HEK293 (cell line): ENCODE measurements at regions not wholly inside any gene's neighbourhood (a gene's known extent, or its start where the extent isn't known, plus 50 kb on each side); places are given as distances from the start of the nearest gene placed in this dataset.
"Not testable (repeated sequence)": the region's sequence is repeated elsewhere in the genome, so short reads cannot be mapped to it uniquely, and the experiment has no call there.

Experiments
- ZNF654 ChIP-seq: fragments of 450-650 bp; formaldehyde crosslinking; IDR thresholded peaks from 2 replicates; pipeline ENCODE4 v1.5.1; 2016; ENCODE audit warnings: low read depth, missing biosample characterization, missing genetic modification characterization
- TF ChIP-seq, protein P1 (sequence below): fragments of 450-650 bp; formaldehyde crosslinking; IDR thresholded peaks from 2 replicates; pipeline ENCODE4 v1.5.1; 2016; ENCODE audit warnings: missing biosample characterization, missing genetic modification characterization

DNA sequence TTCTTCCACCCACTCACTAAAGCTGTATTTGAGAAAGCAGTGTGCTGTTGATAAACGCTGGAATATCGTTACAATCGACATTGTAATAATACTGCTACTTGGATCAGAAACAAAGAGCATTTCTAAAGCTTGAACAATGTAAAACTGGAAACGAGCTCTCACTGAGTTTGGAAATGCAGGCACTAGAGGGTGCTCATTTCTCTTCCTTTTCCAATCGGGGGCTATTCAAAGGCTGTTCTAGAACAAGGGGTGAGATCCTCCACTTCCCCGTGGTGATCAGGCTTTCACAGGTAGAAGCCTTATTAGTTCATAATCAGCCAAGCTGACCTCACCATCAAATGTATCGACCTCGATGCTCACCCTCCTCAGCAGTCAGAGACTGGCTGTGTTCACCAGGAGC lies 245.3 kb upstream of the PRSS1 start:
- TF ChIP-seq ZNF654 (tag by site-specific recombination), result not testable (repeated sequence)
- TF ChIP-seq, protein P1, sequence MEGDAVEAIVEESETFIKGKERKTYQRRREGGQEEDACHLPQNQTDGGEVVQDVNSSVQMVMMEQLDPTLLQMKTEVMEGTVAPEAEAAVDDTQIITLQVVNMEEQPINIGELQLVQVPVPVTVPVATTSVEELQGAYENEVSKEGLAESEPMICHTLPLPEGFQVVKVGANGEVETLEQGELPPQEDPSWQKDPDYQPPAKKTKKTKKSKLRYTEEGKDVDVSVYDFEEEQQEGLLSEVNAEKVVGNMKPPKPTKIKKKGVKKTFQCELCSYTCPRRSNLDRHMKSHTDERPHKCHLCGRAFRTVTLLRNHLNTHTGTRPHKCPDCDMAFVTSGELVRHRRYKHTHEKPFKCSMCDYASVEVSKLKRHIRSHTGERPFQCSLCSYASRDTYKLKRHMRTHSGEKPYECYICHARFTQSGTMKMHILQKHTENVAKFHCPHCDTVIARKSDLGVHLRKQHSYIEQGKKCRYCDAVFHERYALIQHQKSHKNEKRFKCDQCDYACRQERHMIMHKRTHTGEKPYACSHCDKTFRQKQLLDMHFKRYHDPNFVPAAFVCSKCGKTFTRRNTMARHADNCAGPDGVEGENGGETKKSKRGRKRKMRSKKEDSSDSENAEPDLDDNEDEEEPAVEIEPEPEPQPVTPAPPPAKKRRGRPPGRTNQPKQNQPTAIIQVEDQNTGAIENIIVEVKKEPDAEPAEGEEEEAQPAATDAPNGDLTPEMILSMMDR, result not testable (repeated sequence)
